Endothelial cell (in vitro differentiated cells): ENCODE measurements at regions not wholly inside any gene's neighbourhood (a gene's known extent, or its start where the extent isn't known, plus 50 kb on each side); places are given as distances from the start of the nearest gene placed in this dataset.

ENCODE experiments used
- DNase-seq: peaks from one replicate; pipeline ENCODE4 v3.0.0; 2021; ENCODE audit warnings: low spot score
- H3K27ac Mint-ChIP-seq: one replicate; pipeline ENCODE4 v1.8.0; 2021; ENCODE audit warnings: mixed read lengths, inconsistent platforms; ENCODE audit not compliant: unreplicated experiment
- H3K27me3 Mint-ChIP-seq: one replicate; pipeline ENCODE4 v1.8.0; 2021; ENCODE audit warnings: mild to moderate bottlenecking, moderate library complexity, mixed read lengths, inconsistent platforms; ENCODE audit not compliant: unreplicated experiment
- H3K36me3 Mint-ChIP-seq: one replicate; pipeline ENCODE4 v1.8.0; 2021; ENCODE audit warnings: mild to moderate bottlenecking, low read depth, mixed read lengths, inconsistent platforms; ENCODE audit not compliant: unreplicated experiment
- H3K4me1 Mint-ChIP-seq: one replicate; pipeline ENCODE4 v1.8.0; 2021; ENCODE audit warnings: mild to moderate bottlenecking, mixed read lengths, inconsistent platforms; ENCODE audit not compliant: unreplicated experiment
- H3K4me3 Mint-ChIP-seq: one replicate; pipeline ENCODE4 v1.8.0; 2021; ENCODE audit warnings: mild to moderate bottlenecking, mixed read lengths, inconsistent platforms; ENCODE audit not compliant: unreplicated experiment
- H3K9me3 Mint-ChIP-seq: one replicate; pipeline ENCODE4 v1.8.0; 2021; ENCODE audit warnings: mixed read lengths, inconsistent platforms; ENCODE audit not compliant: unreplicated experiment
- TF ChIP-seq, protein P1 (sequence below): fragments of 200-600 bp; sonication (generic); IDR thresholded peaks from one replicate; pipeline ENCODE4 v1.5.0; 2021; ENCODE audit warnings: antibody characterized with exemption; ENCODE audit not compliant: unreplicated experiment

GRCh38 chr7:116332766-116333165, 122.4 kb downstream of the TES start:
- TF ChIP-seq, protein P1, sequence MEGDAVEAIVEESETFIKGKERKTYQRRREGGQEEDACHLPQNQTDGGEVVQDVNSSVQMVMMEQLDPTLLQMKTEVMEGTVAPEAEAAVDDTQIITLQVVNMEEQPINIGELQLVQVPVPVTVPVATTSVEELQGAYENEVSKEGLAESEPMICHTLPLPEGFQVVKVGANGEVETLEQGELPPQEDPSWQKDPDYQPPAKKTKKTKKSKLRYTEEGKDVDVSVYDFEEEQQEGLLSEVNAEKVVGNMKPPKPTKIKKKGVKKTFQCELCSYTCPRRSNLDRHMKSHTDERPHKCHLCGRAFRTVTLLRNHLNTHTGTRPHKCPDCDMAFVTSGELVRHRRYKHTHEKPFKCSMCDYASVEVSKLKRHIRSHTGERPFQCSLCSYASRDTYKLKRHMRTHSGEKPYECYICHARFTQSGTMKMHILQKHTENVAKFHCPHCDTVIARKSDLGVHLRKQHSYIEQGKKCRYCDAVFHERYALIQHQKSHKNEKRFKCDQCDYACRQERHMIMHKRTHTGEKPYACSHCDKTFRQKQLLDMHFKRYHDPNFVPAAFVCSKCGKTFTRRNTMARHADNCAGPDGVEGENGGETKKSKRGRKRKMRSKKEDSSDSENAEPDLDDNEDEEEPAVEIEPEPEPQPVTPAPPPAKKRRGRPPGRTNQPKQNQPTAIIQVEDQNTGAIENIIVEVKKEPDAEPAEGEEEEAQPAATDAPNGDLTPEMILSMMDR: no peak
- Mint-ChIP-seq H3K27ac (no peak overlapping the region), H3K36me3 (no peaks in the 10 kb centered on the region), H3K9me3 (no peaks in the 10 kb centered on the region), H3K27me3 (no peaks in the 10 kb centered on the region), H3K4me3 (no peak overlapping the region), H3K4me1 (no peaks in the 10 kb centered on the region)
- no peak for DNase-seq

- no peak for DNase-seq
- Mint-ChIP-seq H3K4me1 (peaks cover 1% of the 10 kb centered on the region), H3K27me3 (no peaks in the 10 kb centered on the region), H3K27ac (no peak overlapping the region), H3K36me3 (no peaks in the 10 kb centered on the region), H3K4me3 (no peak overlapping the region), H3K9me3 (no peaks in the 10 kb centered on the region)
- TF ChIP-seq, protein P1: no peak
Measured at GRCh38 chr7:116334555-116334954, 124.2 kb downstream of the TES start.

- Mint-ChIP-seq H3K36me3 (no peaks in the 10 kb centered on the region), H3K27ac (no peak overlapping the region), H3K4me1 (peaks cover 20% of the 10 kb centered on the region), H3K27me3 (no peaks in the 10 kb centered on the region), H3K9me3 (no peaks in the 10 kb centered on the region), H3K4me3 (no peak overlapping the region)
- DNase-seq: no peak
- TF ChIP-seq, protein P1: no peak
Measured at GRCh38 chr7:116337018-116337417, 126.7 kb downstream of the TES start.

DNA sequence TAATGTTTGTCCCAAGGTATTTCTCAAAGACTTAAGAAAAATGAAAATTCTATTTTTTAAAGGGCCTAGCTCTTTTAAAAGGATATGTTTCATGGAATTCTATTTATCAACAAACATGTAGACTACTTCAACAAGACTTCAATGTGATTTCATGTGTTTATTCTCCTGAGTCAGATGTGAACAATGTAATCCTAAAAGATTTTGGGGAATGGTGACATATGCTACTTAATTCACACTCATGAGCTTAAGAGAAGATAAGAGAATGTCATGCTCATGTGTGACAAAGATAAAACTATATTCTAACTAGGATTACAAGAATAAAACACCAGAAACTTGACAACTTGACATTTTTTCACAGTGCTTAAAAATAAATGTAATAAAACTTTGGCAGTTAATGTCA, 127.5 kb downstream of the TES start:
- TF ChIP-seq, protein P1: no peak
- H3K27ac Mint-ChIP-seq: no peak overlapping the region
- no peaks in the 10 kb centered on the region for H3K36me3 Mint-ChIP-seq
- H3K4me3 Mint-ChIP-seq: no peak overlapping the region
- H3K4me1 Mint-ChIP-seq: peaks cover 20% of the 10 kb centered on the region
- H3K9me3 Mint-ChIP-seq: no peaks in the 10 kb centered on the region
- DNase-seq: no peak
- H3K27me3 Mint-ChIP-seq: no peaks in the 10 kb centered on the region

- H3K4me3 Mint-ChIP-seq: no peak overlapping the region
- TF ChIP-seq, protein P1: no peak
Measured at GRCh38 chr7:116339564-116339963, 129.2 kb downstream of the TES start.

More at GRCh38 chr7:116339564-116339963, 129.2 kb downstream of the TES start:
- Mint-ChIP-seq H3K36me3 (no peaks in the 10 kb centered on the region), H3K9me3 (no peaks in the 10 kb centered on the region), H3K27ac (peak overlapping the region; percentile 10), H3K4me1 (peaks cover 20% of the 10 kb centered on the region), H3K27me3 (no peaks in the 10 kb centered on the region)
- DNase-seq: no peak
